HG03097 (cell line): ENCODE measurements at regions not wholly inside any gene's neighbourhood (a gene's known extent, or its start where the extent isn't known, plus 50 kb on each side); places are given as distances from the start of the nearest gene placed in this dataset.

Experiments
- ATAC-seq: cut with Tn5 transposase; IDR thresholded peaks from one replicate; pipeline ENCODE4 v1.9.1; 2021; ENCODE audit not compliant: unreplicated experiment, low FRiP score

DNA sequence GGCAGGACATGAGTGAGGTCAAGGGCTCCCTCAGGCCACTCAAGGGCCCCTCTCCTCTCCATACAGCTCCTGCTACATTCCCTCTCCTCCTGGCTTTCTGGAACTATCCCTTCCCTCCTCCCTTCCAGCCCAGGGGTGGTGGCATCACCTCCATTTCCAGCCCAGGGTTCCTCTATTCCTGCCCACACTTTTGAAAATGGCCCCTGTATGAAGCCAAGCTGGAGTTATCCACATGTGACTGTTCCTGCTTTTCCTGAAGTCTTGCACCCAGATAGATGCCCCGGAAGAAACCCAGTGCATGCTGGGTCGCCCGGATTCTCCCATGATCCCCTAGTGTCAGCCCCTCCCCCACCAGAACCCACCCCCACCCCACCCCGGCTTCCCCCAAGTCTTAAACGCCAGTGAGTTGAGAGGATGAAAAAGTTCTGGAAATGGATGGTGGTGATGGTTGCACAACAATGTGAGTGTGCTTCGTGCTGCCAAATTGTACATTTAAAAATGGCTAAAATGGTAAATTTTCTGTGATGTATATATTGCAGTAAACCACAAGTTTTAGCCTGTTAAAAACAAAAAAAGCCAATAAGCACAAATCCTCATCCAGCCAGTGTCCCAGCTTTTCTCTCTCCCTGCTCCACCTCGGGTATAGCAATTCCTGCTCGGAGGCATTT lies 136.9 kb downstream of the SCARB1 start:
- no peak for ATAC-seq

DNA sequence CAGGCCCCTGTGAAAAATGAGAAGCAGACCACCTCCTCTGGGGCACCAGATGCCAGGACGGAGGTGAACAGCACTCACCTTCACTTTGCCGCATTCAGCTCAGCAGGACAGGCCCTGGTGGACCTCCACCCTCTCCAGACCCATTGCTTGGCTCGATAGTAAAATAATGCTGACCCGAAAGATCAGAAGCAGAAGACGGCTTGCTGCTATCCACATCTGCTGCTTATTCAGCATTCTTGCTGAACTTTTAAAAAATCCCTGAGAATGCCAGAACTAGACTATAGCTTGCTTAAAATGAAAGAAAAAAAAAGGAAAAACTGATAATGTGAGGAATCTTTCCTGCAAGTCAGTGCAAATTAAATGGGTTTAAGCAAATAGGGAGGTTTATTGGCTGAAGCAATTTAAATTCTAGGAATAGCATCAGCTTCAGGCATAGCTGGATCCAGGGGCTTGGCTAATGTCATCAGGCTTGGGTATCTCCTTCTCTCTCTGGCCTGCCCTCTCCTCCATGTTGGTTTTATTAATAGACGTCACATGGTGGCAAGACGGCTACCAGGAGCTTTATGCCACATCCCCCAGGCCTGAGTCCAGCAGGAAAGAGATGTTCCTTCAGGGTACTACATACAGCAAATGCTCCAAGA lies 137.9 kb downstream of the SCARB1 start:
- no peak for ATAC-seq

DNA sequence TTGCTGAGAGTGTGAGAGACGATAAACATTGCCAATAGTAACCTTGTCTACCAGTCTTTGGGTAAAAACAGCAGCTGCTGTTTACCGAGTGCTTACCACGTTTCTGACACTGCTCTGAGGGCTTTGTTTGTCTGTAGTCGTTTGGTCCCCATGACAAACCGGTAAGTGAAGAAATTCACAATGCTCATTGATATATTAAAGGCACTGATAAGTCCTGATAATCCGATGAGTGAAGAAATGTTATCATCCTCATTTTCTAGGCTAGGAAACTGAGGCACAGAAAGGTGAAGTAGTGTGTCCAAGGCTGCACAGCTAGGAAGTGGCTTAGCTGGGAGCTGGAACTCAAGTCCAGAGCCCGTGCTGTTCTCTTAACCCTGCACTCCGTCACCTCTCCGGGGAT lies 138.6 kb downstream of the SCARB1 start:
- ATAC-seq, result no peak

DNA sequence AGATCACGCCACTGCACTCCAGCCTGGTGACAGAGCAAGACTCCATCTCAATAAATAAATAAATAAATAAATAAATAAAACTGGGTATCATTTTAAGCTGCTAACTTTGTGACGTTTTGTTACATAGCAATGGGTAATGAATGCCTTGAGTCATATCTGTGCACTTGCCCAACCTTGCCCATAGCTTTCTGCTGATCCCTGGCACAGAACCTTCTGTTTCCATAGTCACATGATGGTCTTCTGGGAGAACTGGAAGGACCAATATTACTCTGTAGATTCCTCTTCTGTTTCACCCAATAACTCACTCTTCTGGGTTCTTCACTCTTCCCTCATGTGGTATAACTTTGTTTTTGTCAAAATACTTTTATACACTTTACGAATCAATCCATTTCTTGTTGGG lies 140.8 kb downstream of the SCARB1 start:
- no peak for ATAC-seq

DNA sequence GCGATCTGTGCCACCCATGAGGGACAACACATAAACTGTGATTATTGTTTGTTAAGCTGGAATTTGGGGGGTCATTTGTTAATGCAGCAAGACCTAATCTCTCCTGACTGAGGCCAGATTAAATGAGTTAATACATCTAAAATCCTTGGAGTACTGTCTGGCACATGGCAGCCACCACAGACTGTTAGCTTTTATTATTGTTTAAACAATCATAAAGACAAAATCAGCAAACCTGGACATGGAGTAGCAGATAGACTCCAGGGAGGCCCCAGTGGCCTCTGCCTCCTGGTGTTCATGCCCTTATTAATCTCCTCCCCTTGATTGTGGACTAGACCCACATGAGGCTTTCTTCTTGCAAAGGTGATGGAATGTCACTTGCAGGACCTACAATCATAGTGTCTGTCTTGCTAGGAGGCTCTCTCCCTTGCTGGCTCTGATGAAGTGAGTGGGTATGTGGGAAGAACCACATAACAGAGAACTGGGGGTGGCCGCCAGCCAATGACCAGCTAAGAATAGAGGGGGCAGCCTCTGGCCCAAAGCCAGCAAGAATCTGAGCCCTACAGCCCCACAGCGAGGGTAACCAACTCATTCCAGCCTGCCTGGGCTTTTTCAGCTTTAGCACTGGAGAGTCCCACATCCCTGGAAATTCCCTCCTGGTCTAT lies 142.0 kb downstream of the SCARB1 start:
- no peak for ATAC-seq

DNA sequence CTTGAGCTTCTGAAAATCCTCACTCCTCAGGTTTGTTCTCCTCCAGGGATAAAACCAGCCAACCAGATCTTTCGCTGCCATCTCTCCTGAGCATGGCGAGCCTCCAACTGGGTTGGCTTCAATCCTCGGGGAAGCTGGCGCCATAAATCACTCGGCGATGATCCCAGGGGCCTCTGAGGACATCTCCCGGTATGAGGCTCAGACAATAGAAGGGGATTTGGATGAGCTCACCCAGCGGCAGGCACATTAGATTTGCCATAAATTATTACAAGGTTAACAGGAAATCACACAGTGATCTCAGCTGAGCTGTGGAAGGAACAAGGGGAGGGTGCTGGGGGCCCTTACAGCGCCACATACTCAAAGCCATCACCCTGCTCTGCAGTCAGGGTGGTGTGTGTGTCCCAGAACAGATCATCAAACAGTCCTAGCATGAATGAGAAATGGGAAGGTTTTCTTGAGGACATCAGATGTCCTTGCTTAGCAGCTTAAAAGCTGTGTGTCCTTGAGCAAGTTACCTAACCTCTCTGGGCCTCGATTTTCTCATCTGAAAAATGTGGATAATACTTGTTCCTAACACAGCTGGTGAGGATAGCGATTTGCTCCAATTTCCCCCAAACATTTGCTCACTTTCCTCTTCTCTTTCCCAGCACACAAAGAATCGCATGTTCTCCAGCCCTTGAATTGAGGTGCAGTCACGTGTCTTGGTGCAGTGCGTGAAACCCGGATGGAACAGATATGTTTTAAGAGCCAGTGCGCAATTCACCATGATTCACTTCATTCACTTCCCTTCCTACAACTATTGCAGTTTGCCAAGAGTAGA lies 142.8 kb downstream of the SCARB1 start:
- no peak for ATAC-seq

DNA sequence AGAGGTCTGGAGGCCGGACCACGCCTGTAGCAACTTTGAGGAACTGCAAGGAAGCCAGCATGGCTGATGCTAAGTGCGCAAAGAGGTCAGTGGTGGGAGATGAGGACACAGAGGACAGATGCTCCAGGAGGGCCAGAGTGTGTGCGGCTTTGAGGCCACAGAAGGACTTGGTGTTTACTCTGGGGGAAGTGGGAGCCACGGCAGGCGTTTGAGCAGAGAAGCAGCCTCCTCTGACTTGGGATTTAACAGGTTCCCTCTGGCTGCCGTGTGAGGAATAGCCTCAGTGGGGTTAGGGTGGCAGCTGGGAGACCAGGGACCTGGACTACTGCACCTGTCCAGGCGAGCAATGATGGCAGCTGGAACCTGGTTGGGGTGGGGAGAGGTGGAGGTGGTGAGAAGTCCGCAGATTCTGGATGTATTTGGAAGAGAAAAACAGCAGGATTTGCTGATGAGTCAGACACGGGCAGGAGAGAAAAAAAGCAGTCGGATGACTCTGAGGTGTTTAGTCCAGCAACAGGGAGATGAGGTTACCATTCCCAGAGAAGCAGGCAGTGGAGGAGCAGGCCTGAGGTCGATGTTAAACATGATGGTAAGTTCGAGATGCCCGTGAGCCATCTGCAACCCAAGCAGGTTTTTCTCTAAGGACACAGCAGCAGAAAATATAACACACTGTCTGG lies 143.5 kb downstream of the SCARB1 start:
- ATAC-seq, result no peak

DNA sequence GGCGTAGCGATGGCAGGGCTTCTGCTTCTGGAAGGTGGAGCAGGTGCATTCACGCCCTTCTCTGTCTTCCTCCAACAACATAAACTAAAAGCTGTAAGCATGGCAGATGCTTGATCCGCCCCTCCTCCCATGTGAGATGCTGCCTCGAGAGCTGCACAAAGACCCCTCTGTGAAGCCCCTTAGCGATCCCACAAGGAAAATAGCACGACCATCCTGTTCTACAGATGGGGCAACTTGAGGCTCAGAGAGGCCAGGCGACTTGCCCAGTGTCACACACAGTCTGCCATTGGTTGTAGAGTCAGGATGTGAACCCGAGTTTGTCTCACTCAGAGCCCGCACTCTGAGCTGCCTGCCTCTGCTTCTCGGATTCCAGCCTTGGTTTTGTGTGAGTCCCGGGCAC lies 144.4 kb downstream of the SCARB1 start:
- ATAC-seq, result no peak

DNA sequence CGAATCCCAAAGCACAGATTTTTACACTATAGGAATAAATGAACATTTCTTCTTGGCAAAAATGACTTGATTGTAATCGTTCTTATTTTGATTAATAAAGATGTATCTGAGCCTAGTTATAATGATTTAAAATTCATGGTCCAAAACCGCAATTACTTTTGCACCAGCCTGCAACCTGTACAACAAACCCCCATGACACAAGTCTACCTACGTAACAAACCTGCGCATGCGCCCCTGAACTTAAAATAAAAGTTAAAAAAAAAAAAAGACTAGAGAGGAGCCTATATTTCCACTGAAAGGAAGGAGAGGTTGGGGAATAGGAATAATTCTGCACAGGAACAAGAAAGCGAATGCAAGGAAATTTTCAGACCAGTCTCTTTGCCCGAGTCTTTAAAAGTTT lies 145.2 kb downstream of the SCARB1 start:
- ATAC-seq, result no peak

DNA sequence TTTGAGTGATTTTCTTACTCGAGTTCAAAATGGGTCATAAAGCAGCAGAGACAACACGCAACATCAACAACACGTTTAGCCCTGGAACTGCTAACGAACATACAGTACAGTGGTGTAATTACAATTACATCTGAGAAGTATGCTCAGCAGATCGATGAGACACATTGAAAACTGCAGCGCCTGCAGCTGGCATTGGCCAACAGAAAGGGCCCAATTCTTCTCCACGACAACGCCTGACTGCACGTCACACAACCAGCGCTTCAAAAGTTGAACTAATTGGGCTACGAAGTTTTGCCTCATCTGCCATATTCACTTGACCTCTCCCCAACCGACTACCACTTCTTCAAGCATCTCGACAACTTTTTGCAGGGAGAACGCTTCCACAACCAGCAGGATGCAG lies 145.6 kb downstream of the SCARB1 start:
- no peak for ATAC-seq

DNA sequence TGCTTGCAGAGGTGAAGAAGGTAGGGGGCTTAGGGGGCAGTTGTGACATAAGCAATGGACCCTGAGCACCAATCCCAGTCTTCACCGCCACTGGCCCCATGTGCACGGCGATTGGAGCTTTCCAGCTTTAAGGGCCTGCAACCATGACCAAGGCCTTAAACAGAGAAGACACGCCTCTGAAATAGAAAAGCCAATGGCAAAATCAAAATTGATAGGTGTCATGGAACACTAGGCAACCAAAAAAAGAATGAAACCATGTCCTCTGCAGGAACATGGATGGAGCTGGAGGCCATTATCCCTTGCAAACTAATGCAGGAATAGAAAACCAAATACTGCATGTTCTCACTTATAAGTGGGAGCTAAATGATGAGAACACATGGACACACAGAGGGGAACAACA lies 146.3 kb downstream of the SCARB1 start:
- no peak for ATAC-seq

DNA sequence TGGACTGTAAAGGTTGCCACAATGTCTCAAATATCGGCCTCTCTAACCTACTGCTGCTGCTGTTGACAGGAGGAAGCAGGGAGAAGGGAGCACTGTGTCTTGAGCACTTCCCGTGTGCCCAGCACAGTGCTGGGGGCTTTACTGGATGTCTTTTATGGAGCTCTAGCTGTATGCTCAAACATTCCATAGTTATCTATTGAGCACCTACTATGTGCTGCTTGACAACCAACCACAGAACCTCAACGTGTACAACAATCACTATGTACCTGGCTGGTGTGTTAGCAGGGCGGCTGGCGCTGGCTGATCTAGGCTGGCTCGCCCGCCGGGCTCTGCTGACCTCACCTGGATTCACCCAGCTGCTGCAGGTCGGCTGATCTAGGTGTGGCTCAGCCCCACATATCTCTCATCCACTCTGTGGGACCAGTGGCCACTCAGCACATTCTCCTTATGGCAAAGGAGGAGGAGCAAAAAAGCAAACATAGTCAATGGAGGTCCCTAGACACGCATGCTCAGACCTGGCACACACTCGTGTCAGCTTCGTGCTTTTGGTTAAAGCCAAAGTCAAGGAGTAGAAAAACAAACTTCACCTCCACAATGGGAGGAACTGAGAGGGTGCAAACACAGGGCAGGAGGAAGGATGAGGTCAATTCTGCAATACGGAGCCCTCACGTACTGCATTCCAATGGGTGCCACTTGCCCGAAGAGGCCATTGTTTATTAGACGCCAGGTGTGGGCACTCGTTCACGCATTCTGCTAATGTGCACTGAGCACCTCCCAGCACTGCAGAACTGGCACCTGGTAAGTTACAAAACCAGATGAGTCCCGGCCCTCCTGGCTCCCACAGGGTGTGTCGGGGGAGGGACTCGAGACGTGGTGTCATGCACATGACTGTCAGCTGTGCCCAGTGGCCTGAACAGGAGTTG lies 147.2 kb downstream of the SCARB1 start:
- ATAC-seq, result no peak

DNA sequence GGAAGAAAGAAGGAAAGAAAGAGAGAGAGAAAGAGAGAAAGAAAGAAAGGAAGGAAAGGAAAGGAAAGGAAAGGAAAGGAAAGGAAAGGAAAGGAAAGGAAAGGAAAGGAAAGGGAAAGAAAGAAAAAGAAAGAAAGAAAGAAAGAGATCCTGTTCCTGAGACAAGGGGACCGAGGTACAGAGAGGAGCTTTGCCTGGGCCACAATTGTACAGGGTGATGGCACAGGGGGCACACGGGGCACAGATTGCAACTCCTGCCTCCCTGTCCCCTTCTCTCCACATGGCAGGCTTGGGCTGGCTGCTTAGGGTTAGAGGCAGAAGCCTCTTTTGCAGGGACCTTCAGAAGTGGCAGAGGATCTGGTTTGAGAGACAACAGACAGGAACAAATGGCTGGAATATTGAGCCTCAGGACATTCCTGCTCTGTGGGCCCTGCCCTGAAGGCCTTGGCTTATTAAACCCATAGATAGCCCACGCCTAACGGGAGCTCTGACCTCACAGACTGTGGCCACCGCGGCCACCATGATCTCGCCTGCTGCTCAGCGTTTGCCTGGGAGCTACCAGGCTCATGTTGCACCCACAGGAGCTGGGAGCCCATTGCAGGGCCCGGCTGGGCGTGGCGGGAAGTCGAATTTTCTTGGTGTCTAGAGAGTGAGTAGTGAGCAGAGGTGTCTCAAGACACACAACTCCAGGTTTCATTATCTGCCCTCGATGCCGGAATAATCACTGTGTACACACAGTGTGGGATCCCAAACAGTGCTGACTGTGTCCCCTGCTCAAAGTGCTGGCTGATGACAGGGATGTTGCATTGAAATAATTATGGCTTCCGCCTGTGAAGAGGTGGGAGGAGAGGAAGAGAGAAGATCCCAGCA lies 147.9 kb upstream of the NCOR2 start:
- ATAC-seq, result no peak

DNA sequence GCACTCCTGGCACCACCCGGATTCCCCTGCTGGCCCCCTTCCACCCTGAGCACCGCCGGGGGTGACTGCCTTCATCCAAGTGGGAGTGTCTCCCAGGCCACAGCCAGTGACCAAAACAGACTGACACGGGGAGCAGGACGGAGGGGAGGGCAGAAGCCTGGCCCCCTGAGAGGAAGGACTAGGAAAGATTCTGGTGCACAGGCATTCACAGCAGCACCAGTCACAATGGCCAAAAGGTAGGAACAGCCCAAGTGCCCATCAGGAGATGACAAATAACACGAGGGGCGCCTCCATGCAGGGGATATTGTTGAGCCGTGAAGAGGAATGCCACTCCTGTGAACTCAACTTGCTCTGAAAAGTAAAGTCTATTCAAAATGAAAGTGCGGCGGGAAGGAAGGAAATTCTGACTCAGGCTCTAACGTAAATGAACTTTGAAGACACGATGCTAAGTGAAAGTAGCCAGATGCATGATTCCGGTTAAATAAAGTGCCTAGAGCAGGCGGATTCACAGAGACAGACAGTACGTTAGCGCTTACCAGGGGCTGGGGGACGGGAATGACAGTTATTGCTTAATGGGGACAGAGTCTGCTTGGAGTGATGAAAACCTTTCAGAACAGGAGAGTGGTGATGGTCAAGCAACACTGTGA lies 146.1 kb upstream of the NCOR2 start:
- ATAC-seq, result peak; percentile 66

DNA sequence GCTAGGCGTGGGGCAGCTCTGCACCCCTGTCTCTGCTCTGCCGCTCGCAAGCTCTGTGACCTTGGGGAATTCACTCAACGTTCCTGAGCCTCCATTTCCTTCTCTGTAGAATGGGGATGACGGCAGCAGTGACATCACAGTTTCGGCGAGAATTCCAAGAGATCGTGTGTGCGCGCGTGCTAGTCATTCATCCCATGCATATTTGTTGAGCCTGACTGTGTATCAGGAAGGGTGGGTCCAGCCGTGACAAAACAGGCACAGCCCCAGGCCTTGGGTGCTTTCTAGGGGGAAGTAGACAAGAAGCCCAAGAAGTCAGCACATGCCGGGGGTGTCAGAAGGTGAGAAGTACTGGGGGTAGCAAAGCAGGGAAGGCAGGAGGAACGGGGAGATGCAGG lies 145.6 kb upstream of the NCOR2 start:
- ATAC-seq, result peak; percentile 23

DNA sequence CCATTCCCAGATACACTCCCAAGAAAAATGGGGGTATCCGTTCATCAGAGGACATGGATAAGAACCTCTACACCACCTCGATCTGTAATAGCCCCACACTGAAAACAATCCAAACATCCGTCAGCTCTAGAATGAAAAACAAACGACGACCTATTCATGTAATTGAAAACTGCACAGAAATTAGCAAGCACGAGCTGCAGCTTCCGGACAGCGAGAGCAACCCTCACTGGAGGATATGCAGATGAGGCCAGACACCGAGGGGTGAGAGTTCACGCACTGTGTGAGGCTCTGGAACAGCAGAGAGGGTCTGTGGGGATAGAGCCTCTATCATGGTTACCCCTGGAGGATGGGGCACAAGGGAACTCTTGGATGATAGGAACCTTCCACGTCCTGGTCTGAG lies 143.9 kb upstream of the NCOR2 start:
- ATAC-seq, result no peak

DNA sequence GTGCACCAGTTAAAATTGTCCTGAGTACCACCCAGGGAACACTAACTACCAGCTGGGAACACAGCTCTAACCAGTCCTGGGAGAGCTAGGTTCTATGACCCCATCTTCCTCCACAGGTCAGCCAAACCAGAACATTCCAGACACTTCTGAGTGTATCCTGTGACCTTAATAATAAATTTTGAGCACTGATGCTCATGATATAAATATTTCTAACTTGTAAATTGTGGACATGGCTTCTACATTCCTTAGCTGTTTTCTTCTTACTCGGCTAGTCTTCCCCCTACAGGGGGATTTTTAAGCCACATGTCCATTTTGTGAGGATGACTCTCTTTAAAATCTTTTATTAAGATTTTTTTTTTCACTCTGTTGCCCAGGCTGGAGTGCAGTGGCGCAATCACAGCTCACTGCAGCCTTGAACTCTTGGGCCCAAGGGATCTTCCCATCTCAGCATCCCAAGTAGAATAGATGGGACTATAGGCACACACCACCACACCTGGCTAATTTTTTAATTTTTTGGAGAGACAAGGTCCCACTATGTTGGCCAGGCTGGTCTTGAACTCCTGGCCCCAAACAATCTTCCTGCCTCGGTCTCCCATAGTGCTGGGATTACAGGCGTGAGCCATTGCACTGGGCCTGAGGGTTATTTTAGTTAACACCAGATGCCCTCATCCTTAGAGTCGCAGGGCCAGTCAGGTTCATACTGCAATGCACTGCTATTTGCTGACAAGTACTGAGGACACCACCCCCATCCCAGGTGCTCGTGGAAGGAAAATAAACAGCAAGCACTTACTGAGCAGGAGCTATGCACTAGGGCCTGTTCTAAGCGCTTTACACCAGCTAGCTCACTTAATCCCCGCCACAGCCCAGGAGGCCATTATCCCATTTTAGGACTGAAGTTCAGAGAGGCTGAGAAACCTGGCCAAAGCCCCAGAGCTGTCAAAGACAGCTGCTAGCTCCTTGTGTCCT lies 142.6 kb upstream of the NCOR2 start:
- ATAC-seq, result no peak
